ENCODE measurements at regions not wholly inside any gene's neighbourhood (a gene's known extent, or its start where the extent isn't known, plus 50 kb on each side); places are given as distances from the start of the nearest gene placed in this dataset.

GRCh38 chr13:105147461-105147860 is 1388.0 kb downstream of the EFNB2 start:
- ChIA-PET RAD21 (ENCODE audit: low non-redundant PET in 1 of 2, low total read pairs in 2 of 2, uncharacterized antibody in 2 of 2, unreplicated experiment in 2 of 2) (no interaction called here), POLR2A (no interaction called here), CTCF (no interaction called here)
- H4K20me1 ChIP-seq (ENCODE audit: insufficient read depth) = no peaks in the 10 kb centered on the region
- no peaks in the 10 kb centered on the region for H3K9me3 ChIP-seq (ENCODE audit: control insufficient read depth in 1 of 2, insufficient read depth in 1 of 2, low read depth in 1 of 2, low read length in 2 of 2)
- no peaks in the 10 kb centered on the region for H3K9me2 ChIP-seq (ENCODE audit: insufficient read depth)
- H3K36me3 ChIP-seq (ENCODE audit: control insufficient read depth in 1 of 2, insufficient read depth in 2 of 2, low read length in 2 of 2) = no peaks in the 10 kb centered on the region
- no TSS peak for BruUV-seq (replicated peaks)
- H3K27ac ChIP-seq (ENCODE audit: low read depth, low read length) = no peak overlapping the region
- no peaks in the 10 kb centered on the region for H3K79me2 ChIP-seq (ENCODE audit: insufficient read depth, low read length)
- no peaks in the 10 kb centered on the region for H3K4me1 ChIP-seq (ENCODE audit: control insufficient read depth in 1 of 2, insufficient read depth in 2 of 2, low read length in 2 of 2)
- no peaks in the 10 kb centered on the region for H3K27me3 ChIP-seq (ENCODE audit: insufficient read depth, low read length)
- no peak overlapping the region for H3K9ac ChIP-seq (ENCODE audit: low read length)
- no peak for TF ChIP-seq CBX3 (IDR thresholded peaks at IDR 0.05; ENCODE audit: low read depth)
- TF ChIP-seq FOSL1 (IDR thresholded peaks at IDR 0.05; ENCODE audit: low read depth) = no peak
- no peak for TF ChIP-seq ATF3 (IDR thresholded peaks at IDR 0.05)
- no peak for TF ChIP-seq SIN3A (IDR thresholded peaks at IDR 0.05; ENCODE audit: low read depth)
- TF ChIP-seq EGR1 (IDR thresholded peaks at IDR 0.05; ENCODE audit: low read depth) = no peak
- TF ChIP-seq ZFX (IDR thresholded peaks at IDR 0.05) = no peak
- intact Hi-C loops (cut with micrococcal nuclease) = no loop called here
- no peak overlapping the region for H3K4me2 ChIP-seq (ENCODE audit: low read length)
- ATAC-seq = no peak
- no peak for DNase-seq (ENCODE audit: low read depth, low spot score)
- no peak overlapping the region for H3K4me3 ChIP-seq (replicated peaks in 1 of 2; ENCODE audit: low read depth in 1 of 2, low read length in 2 of 2)
- no peak overlapping the region for H2AFZ ChIP-seq (ENCODE audit: low read depth, low read length, poor library complexity, severe bottlenecking)

- RAD21 ChIA-PET (ENCODE audit: low non-redundant PET in 1 of 2, low total read pairs in 2 of 2, uncharacterized antibody in 2 of 2, unreplicated experiment in 2 of 2) = no interaction called here
- DNase-seq (ENCODE audit: low read depth, low spot score) (no peak), ATAC-seq (no peak)
- intact Hi-C loops (cut with micrococcal nuclease) = loop anchor here (5.0 kb wide), 1 partner anchor 1392 kb away; the partner anchor contains the start of gene EFNB2
- H3K9me3 ChIP-seq (ENCODE audit: control insufficient read depth in 1 of 2, insufficient read depth in 1 of 2, low read depth in 1 of 2, low read length in 2 of 2) = no peaks in the 10 kb centered on the region
- no peaks in the 10 kb centered on the region for H3K9me2 ChIP-seq (ENCODE audit: insufficient read depth)
- no peak overlapping the region for H3K9ac ChIP-seq (ENCODE audit: low read length)
- H4K20me1 ChIP-seq (ENCODE audit: insufficient read depth) = no peaks in the 10 kb centered on the region
- H3K36me3 ChIP-seq (ENCODE audit: control insufficient read depth in 1 of 2, insufficient read depth in 2 of 2, low read length in 2 of 2) = no peaks in the 10 kb centered on the region
- no peak overlapping the region for H3K27ac ChIP-seq (ENCODE audit: low read depth, low read length)
- peaks cover 0 to 4% of the 10 kb centered on the region in 2 experiments; a peak in 1 of 4 replicates for H3K4me1 ChIP-seq (ENCODE audit: control insufficient read depth in 1 of 2, insufficient read depth in 2 of 2, low read length in 2 of 2)
- no peaks in the 10 kb centered on the region for H3K27me3 ChIP-seq (ENCODE audit: insufficient read depth, low read length)
- CTCF ChIA-PET = no interaction called here
- H3K4me2 ChIP-seq (ENCODE audit: low read length) = no peak overlapping the region
- no TSS peak for BruUV-seq (replicated peaks)
- H3K79me2 ChIP-seq (ENCODE audit: insufficient read depth, low read length) = no peaks in the 10 kb centered on the region
- H3K4me3 ChIP-seq (replicated peaks in 1 of 2; ENCODE audit: low read depth in 1 of 2, low read length in 2 of 2) = no peak overlapping the region
- no peak overlapping the region for H2AFZ ChIP-seq (ENCODE audit: low read depth, low read length, poor library complexity, severe bottlenecking)
- POLR2A ChIA-PET = no interaction called here
- no peak for TF ChIP-seq POLR2A (IDR thresholded peaks at IDR 0.05; ENCODE audit: borderline replicate concordance, extremely low read depth, insufficient read depth, insufficient read length)
- TF ChIP-seq SP1 (IDR thresholded peaks at IDR 0.05; ENCODE audit: low read depth) = no peak
- TF ChIP-seq EZH2phosphoT487 (IDR thresholded peaks at IDR 0.05; ENCODE audit: borderline replicate concordance) = no peak
- no peak for TF ChIP-seq ZBTB33 (IDR thresholded peaks at IDR 0.05; ENCODE audit: extremely low read depth, insufficient replicate concordance, low read length)
- TF ChIP-seq TCF7L2 (IDR thresholded peaks at IDR 0.05; ENCODE audit: borderline replicate concordance, extremely low read depth, insufficient read depth, insufficient read length) = no peak
- no peak for TF ChIP-seq CEBPB (IDR thresholded peaks at IDR 0.05; ENCODE audit: low read depth)
- no peak for TF ChIP-seq SIN3A (IDR thresholded peaks at IDR 0.05; ENCODE audit: low read depth)
- no peak for TF ChIP-seq EGR1 (IDR thresholded peaks at IDR 0.05; ENCODE audit: low read depth)
- no peak for TF ChIP-seq JUND (IDR thresholded peaks at IDR 0.05)
- no peak for TF ChIP-seq ATF3 (IDR thresholded peaks at IDR 0.05)
- TF ChIP-seq REST (IDR thresholded peaks at IDR 0.05; ENCODE audit: low read depth) = no peak
- no peak for TF ChIP-seq ZNF274 (IDR thresholded peaks at IDR 0.05; ENCODE audit: low read depth, low read length)
- no peak for TF ChIP-seq YY1 (IDR thresholded peaks at IDR 0.05; ENCODE audit: extremely low read depth, insufficient replicate concordance, low read depth, low read length)
- no peak for TF ChIP-seq FOSL1 (IDR thresholded peaks at IDR 0.05; ENCODE audit: low read depth)
- TF ChIP-seq CBX3 (IDR thresholded peaks at IDR 0.05; ENCODE audit: low read depth) = no peak
These were observed 1390.5 kb downstream of the EFNB2 start for GRCh38 chr13:105144936-105145335.

All from HCT116 (cell line).